ENCODE measurements at regions not wholly inside any gene's neighbourhood (a gene's known extent, or its start where the extent isn't known, plus 50 kb on each side); places are given as distances from the start of the nearest gene placed in this dataset.

DNA sequence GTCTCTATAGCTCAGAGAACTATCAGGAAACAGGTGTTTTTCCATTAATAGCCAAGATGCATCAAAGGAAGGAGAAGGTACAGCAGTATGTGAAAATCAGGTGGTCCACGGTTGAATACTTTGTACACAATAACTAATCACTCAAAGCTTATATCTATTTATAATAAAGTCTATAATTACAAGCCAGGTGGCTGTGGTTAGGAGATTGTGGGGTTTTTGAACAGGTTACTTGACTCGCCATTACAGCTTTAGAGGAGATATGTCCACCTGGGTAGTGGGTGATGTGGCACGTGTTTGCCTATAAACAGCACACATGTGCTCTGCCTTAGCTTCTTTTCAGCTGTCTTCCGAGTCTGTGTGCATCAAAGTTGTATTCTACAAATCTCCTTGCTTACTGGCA, 892.2 kb upstream of the ZEB2 start (continued):
- no peak for TF ChIP-seq EZH2 (IDR thresholded peaks at IDR 0.05; ENCODE audit: low read depth, unreplicated experiment)
- no peak for TF ChIP-seq ZNF114 (CRISPR knock-in tag; IDR thresholded peaks at IDR 0.05)
- TF ChIP-seq STAT1 (IDR thresholded peaks at IDR 0.05; ENCODE audit: unreplicated experiment), result no peak
- TF ChIP-seq EZH2phosphoT487 (IDR thresholded peaks at IDR 0.05; ENCODE audit: unreplicated experiment), result no peak
- TF ChIP-seq ZNF331 (CRISPR knock-in tag; IDR thresholded peaks at IDR 0.05; ENCODE audit: low read depth), result no peak
- TF ChIP-seq, protein P1, sequence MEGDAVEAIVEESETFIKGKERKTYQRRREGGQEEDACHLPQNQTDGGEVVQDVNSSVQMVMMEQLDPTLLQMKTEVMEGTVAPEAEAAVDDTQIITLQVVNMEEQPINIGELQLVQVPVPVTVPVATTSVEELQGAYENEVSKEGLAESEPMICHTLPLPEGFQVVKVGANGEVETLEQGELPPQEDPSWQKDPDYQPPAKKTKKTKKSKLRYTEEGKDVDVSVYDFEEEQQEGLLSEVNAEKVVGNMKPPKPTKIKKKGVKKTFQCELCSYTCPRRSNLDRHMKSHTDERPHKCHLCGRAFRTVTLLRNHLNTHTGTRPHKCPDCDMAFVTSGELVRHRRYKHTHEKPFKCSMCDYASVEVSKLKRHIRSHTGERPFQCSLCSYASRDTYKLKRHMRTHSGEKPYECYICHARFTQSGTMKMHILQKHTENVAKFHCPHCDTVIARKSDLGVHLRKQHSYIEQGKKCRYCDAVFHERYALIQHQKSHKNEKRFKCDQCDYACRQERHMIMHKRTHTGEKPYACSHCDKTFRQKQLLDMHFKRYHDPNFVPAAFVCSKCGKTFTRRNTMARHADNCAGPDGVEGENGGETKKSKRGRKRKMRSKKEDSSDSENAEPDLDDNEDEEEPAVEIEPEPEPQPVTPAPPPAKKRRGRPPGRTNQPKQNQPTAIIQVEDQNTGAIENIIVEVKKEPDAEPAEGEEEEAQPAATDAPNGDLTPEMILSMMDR (conservative IDR thresholded peaks at IDR 0.05; ENCODE audit: low read depth in 2 of 2), result no peak
- TF ChIP-seq, protein P2, sequence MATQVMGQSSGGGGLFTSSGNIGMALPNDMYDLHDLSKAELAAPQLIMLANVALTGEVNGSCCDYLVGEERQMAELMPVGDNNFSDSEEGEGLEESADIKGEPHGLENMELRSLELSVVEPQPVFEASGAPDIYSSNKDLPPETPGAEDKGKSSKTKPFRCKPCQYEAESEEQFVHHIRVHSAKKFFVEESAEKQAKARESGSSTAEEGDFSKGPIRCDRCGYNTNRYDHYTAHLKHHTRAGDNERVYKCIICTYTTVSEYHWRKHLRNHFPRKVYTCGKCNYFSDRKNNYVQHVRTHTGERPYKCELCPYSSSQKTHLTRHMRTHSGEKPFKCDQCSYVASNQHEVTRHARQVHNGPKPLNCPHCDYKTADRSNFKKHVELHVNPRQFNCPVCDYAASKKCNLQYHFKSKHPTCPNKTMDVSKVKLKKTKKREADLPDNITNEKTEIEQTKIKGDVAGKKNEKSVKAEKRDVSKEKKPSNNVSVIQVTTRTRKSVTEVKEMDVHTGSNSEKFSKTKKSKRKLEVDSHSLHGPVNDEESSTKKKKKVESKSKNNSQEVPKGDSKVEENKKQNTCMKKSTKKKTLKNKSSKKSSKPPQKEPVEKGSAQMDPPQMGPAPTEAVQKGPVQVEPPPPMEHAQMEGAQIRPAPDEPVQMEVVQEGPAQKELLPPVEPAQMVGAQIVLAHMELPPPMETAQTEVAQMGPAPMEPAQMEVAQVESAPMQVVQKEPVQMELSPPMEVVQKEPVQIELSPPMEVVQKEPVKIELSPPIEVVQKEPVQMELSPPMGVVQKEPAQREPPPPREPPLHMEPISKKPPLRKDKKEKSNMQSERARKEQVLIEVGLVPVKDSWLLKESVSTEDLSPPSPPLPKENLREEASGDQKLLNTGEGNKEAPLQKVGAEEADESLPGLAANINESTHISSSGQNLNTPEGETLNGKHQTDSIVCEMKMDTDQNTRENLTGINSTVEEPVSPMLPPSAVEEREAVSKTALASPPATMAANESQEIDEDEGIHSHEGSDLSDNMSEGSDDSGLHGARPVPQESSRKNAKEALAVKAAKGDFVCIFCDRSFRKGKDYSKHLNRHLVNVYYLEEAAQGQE (IDR thresholded peaks at IDR 0.05; ENCODE audit: unreplicated experiment), result no peak
- no peak for TF ChIP-seq NANOG (IDR thresholded peaks at IDR 0.05; ENCODE audit: borderline replicate concordance)
- TF ChIP-seq CREB1 (CRISPR knock-in tag; IDR thresholded peaks at IDR 0.05; ENCODE audit: low read depth), result no peak

DNA sequence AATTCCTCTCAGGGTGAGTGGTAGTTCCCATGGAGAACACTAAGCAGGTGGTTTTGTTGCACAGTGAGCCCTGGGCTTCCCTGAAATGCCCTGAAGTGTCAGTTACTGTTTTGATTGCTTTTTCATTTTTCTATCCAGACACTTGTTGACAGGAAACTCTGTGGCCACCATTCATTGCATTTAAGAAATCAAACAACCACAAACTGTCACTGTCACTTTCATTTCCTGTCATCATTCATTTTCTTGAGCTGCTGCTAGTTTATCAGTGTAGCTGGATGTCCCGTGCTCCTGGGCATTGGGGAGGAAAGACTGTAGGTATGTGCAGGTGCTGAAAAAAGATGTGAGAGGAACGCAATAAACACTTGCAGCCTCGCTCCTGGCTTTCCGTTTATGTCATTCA, 891.6 kb upstream of the ZEB2 start:
- Histone ChIP-seq H2AFZ (no peak overlapping the region; the same call in 1 of the 2 replicates), H3K4me1 (ENCODE audit: insufficient read depth) (no peaks in the 10 kb centered on the region), H3K36me3 (ENCODE audit: insufficient read depth) (no peaks in the 10 kb centered on the region), H3K79me2 (replicated peaks; ENCODE audit: insufficient read depth) (no peaks in the 10 kb centered on the region), H3K4me3 (no peak overlapping the region), H3K9me2 (ENCODE audit: insufficient read depth) (0 out of 2 replicates have a peak, but pooled peaks cover 4% of the 10 kb centered on the region), H3K27me3 (ENCODE audit: insufficient read depth) (no peaks in the 10 kb centered on the region), H3K27ac (ENCODE audit: low read depth) (no peak overlapping the region), H4K20me1 (replicated peaks; ENCODE audit: insufficient read depth) (no peaks in the 10 kb centered on the region), H3K4me2 (no peak overlapping the region), H3F3A (replicated peaks; ENCODE audit: low read depth) (no peaks in the 10 kb centered on the region)
- H3K4me3 Mint-ChIP-seq, result no peak overlapping the region
- ATAC-seq (no peak), DNase-seq (ENCODE audit: low spot score) (no peak)
- peaks cover 3% of the 10 kb centered on the region; the same call in 2 of the 3 replicates for H3K36me3 Mint-ChIP-seq (ENCODE audit: low read depth)
- no peaks in the 10 kb centered on the region for H3K4me1 Mint-ChIP-seq
- no peaks in the 10 kb centered on the region for H3K27me3 Mint-ChIP-seq (ENCODE audit: insufficient read depth, low read depth, poor library complexity)
- no peak overlapping the region for H3K27ac Mint-ChIP-seq
- peaks cover 5% of the 10 kb centered on the region; the same call in 2 of the 3 replicates for H3K9me3 Mint-ChIP-seq
- no peak for TF ChIP-seq POLR2AphosphoS5 (IDR thresholded peaks at IDR 0.05; ENCODE audit: low read depth)
- TF ChIP-seq, protein P2 (IDR thresholded peaks at IDR 0.05; ENCODE audit: unreplicated experiment), result no peak
- no peak for TF ChIP-seq CREB1 (CRISPR knock-in tag; IDR thresholded peaks at IDR 0.05; ENCODE audit: low read depth)
- TF ChIP-seq EZH2 (IDR thresholded peaks at IDR 0.05; ENCODE audit: low read depth, unreplicated experiment), result no peak
- no peak for TF ChIP-seq EZH2phosphoT487 (IDR thresholded peaks at IDR 0.05; ENCODE audit: unreplicated experiment)
- TF ChIP-seq, protein P3, sequence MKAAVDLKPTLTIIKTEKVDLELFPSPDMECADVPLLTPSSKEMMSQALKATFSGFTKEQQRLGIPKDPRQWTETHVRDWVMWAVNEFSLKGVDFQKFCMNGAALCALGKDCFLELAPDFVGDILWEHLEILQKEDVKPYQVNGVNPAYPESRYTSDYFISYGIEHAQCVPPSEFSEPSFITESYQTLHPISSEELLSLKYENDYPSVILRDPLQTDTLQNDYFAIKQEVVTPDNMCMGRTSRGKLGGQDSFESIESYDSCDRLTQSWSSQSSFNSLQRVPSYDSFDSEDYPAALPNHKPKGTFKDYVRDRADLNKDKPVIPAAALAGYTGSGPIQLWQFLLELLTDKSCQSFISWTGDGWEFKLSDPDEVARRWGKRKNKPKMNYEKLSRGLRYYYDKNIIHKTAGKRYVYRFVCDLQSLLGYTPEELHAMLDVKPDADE (IDR thresholded peaks at IDR 0.05), result no peak
- no peak for TF ChIP-seq ZNF114 (CRISPR knock-in tag; IDR thresholded peaks at IDR 0.05)
- no peak for TF ChIP-seq STAT1 (IDR thresholded peaks at IDR 0.05; ENCODE audit: unreplicated experiment)
- no peak for TF ChIP-seq JUNB (IDR thresholded peaks at IDR 0.05; ENCODE audit: unreplicated experiment)
- TF ChIP-seq NANOG (IDR thresholded peaks at IDR 0.05; ENCODE audit: borderline replicate concordance), result no peak
- no peak for TF ChIP-seq ZNF331 (CRISPR knock-in tag; IDR thresholded peaks at IDR 0.05; ENCODE audit: low read depth)
- TF ChIP-seq, protein P1 (conservative IDR thresholded peaks at IDR 0.05; ENCODE audit: low read depth in 2 of 2), result no peak

All from GM23338 (cell line).